ENCODE measurements at regions not wholly inside any gene's neighbourhood (a gene's known extent, or its start where the extent isn't known, plus 50 kb on each side); places are given as distances from the start of the nearest gene placed in this dataset.
A peak's percentile ranks its signal among the peaks of the same experiment; 100 is the strongest.
"Not testable (repeated sequence)": the region's sequence is repeated elsewhere in the genome, so short reads cannot be mapped to it uniquely, and the experiment has no call there.

DNA sequence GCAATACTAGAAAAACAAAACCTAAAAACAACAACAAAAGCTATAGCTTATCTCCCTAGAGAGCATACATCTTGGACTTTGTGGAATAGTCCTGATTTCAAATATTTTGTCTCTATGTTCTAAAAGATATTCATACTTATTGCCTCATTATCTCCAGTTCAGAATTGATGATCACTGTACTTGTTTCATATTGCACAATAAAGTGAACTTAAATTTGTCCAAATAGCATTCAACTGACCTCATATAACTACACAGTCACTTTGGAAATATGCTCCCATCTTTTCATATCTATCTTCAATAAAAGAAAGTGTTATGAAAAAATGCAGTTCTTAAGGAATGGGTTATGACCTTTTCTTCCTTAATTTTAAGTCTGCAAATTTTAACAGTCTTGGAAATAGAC is 228.6 kb upstream of the CMC1 start:
- DNase-seq (ENCODE audit: missing footprints) (no peak), ATAC-seq (no peak)
- intact Hi-C loops (cut with DNase I), result no loop called here

DNA sequence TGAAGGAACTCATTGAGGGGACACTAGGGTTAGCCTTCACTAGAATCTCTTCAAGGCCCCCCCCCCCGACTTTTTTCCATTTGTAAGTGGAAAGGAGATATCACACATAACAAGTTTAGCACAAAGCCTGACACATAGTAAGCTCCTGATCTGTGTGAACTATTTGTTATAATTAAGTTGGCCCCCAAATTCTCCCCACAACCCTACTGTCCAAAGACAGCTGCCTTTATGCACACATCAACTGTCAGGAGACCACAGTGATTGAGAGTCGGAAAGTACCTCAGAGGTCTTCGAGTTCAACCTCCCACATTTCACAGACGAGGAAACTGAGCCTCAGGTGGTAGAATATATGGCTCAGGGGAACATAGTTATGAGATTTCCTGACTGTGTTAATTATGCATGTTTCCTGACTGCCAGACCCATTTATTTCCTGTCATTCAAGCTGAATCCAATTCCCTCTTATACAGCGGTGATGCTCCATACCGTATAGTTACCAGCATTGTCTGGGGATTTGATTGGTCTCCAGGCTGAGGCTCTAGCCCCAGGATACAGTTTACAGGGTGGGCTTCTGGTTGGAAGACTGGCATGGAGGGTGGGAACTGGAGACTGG is 227.4 kb upstream of the CMC1 start:
- DNase-seq (ENCODE audit: missing footprints), result no peak
- intact Hi-C loops (cut with DNase I), result no loop called here
- no peak for ATAC-seq

GRCh38 chr3:28018925-28019718 is 222.3 kb upstream of the CMC1 start:
- intact Hi-C loops (cut with DNase I), result no loop called here
- DNase-seq (ENCODE audit: missing footprints) (no peak), ATAC-seq (no peak)

GRCh38 chr3:28019740-28020139 is 221.7 kb upstream of the CMC1 start:
- intact Hi-C loops (cut with DNase I), result no loop called here
- DNase-seq (ENCODE audit: missing footprints) (no peak), ATAC-seq (no peak)

- DNase-seq (ENCODE audit: missing footprints) (no peak), ATAC-seq (no peak)
- intact Hi-C loops (cut with DNase I), result no loop called here
Measured at GRCh38 chr3:28022916-28023315, 218.5 kb upstream of the CMC1 start.

- DNase-seq (ENCODE audit: missing footprints), result no peak
- intact Hi-C loops (cut with DNase I), result no loop called here
Measured at GRCh38 chr3:28028554-28028953, 212.9 kb upstream of the CMC1 start.

GRCh38 chr3:28033059-28033784 is 208.2 kb upstream of the CMC1 start:
- DNase-seq (ENCODE audit: missing footprints) (peak; percentile 55), ATAC-seq (no peak)
- intact Hi-C loops (cut with DNase I), result no loop called here

More at GRCh38 chr3:28028554-28028953, 212.9 kb upstream of the CMC1 start:
- ATAC-seq, result no peak

GRCh38 chr3:28036599-28037575 is 204.5 kb upstream of the CMC1 start:
- intact Hi-C loops (cut with DNase I), result no loop called here
- no peak for DNase-seq (ENCODE audit: missing footprints)
- ATAC-seq, result no peak

DNA sequence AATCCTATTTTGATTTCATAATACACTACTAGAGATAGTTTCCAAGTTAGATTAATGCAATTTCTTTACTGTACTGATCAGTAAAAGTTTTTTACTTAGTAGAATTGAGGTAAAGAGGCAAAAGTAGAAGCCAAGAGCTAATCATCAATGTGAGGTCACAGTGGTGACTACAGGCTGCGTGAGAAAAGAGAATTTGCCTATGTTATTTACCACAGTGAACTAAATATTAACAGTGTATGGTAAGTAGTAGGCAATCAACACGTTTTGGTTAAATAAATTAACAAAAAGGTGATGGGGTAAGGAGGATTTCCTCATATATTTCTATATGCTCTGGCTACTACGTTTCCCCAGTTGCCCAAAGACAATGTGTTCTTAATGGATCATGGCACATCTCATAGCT is 202.2 kb upstream of the CMC1 start:
- no peak for ATAC-seq
- no peak for DNase-seq (ENCODE audit: missing footprints)
- intact Hi-C loops (cut with DNase I), result no loop called here

GRCh38 chr3:28039829-28040228 is 201.6 kb upstream of the CMC1 start:
- ATAC-seq (no peak), DNase-seq (ENCODE audit: missing footprints) (no peak)
- intact Hi-C loops (cut with DNase I), result no loop called here

GRCh38 chr3:28042095-28042635 is 199.3 kb upstream of the CMC1 start:
- no peak for ATAC-seq
- intact Hi-C loops (cut with DNase I), result no loop called here
- no peak for DNase-seq (ENCODE audit: missing footprints)

- no peak for ATAC-seq
- DNase-seq (ENCODE audit: missing footprints), result no peak
- intact Hi-C loops (cut with DNase I), result no loop called here
Measured at GRCh38 chr3:28042707-28043106, 198.7 kb upstream of the CMC1 start.

DNA sequence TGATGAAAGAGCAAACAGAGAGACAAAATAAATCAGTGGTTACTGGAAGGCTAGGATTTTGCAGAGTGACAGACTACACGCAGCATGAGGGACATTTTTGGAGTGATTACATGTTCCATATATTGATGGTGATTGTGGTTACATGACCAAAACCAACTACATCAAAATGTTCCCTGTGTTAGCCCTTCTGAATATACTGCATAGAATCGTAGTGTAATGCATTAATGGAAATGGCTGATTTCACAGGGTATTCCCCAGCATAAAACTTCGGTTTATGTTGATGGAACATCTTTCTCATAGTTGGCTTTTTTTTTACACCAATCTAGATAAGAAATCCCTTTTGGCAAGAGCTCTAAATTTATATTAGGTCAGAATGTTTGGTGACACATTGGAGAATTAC is 191.3 kb upstream of the CMC1 start:
- DNase-seq (ENCODE audit: missing footprints) (no peak), ATAC-seq (no peak)
- intact Hi-C loops (cut with DNase I), result no loop called here

GRCh38 chr3:28050885-28051284 is 190.5 kb upstream of the CMC1 start:
- no peak for DNase-seq (ENCODE audit: missing footprints)
- ATAC-seq, result no peak
- intact Hi-C loops (cut with DNase I), result no loop called here

DNA sequence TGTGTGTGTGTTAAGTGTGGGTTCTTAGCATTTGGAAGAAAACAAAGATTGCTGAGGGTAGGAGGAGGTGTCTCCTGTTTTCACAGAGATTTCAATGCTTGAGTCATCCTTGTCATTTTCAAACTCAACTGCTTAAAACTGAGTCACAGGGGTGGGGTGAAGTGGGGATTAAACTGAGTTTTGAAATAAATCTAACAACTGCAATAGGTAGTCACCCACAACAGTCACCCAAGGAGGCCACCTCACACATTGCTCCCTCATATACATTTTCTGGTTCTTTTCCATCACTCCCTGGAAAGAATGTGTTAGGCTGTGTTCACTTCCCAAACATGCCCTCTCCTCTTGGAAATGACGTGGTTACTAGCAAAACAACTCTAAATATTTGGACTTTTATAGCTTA is 187.7 kb upstream of the CMC1 start:
- ATAC-seq, result no peak
- intact Hi-C loops (cut with DNase I), result no loop called here
- DNase-seq (ENCODE audit: missing footprints), result no peak

GRCh38 chr3:28056806-28057205 is 184.6 kb upstream of the CMC1 start:
- intact Hi-C loops (cut with DNase I), result no loop called here
- ATAC-seq, result no peak
- DNase-seq (ENCODE audit: missing footprints), result no peak

DNA sequence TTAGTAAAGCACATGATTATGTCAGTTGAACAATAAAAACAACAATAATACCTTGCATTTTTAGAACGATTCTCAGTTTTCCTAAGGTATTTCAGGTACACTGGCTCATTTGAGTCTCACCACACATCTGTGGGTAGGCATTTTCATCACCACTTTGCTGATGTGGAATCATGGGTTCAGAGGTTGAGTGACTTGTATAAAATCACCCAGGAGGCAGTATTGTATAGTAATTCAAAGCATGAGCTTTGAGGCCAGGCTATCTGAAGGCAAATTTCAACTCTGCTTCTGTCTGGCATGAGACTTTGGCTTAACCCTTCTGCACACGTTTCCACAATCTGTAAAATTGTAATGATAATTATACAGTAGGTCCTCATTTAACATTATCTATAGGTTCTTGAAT is 183.9 kb upstream of the CMC1 start:
- ATAC-seq (no peak), DNase-seq (ENCODE audit: missing footprints) (no peak)
- intact Hi-C loops (cut with DNase I), result no loop called here

GRCh38 chr3:28059199-28059598 is 182.2 kb upstream of the CMC1 start:
- DNase-seq (ENCODE audit: missing footprints); ATAC-seq; intact Hi-C loops (cut with DNase I): not testable (repeated sequence)

- ATAC-seq (no peak), DNase-seq (ENCODE audit: missing footprints) (no peak)
- intact Hi-C loops (cut with DNase I), result no loop called here
Measured at GRCh38 chr3:28066020-28066419, 175.4 kb upstream of the CMC1 start.
